Gastrocnemius medialis (tissue), 4 donors: ENCODE measurements at regions not wholly inside any gene's neighbourhood (a gene's known extent, or its start where the extent isn't known, plus 50 kb on each side); places are given as distances from the start of the nearest gene placed in this dataset.

Experiments used
- ATAC-seq, 2 donors: fragments of 150-250 bp; one replicate each; pipeline ENCODE4 v1.9.1; 2016
- DNase-seq, 2 donors: peaks; one replicate each; pipeline ENCODE4 v3.0.0-alpha.2; 2019
- H3K27ac ChIP-seq, 4 donors: fragments of 200-600 bp; sonication (generic); 1 replicate in 1 of 4; 2 replicates in 3 of 4; pipeline ENCODE4 v1.5.1; 2016 to 2018; ENCODE audit warnings: mild to moderate bottlenecking in 2 of 4, moderate library complexity in 1 of 4
- H3K27me3 ChIP-seq, 3 donors: fragments of 200-600 bp; sonication (generic) in 2 of 3; 1 replicate in 1 of 3; 2 replicates in 2 of 3; pipeline versions ENCODE4 v1.5.1 to v1.6.0; 2016 to 2019; ENCODE audit warnings: mild to moderate bottlenecking in 1 of 3, moderate library complexity in 1 of 3
- H3K36me3 ChIP-seq, 2 donors: fragments of 200-600 bp; sonication (generic) in 1 of 2; one replicate each; pipeline ENCODE4 v1.5.1; 2017 to 2018
- H3K4me1 ChIP-seq, 2 donors: fragments of 200-600 bp; sonication (generic) in 1 of 2; one replicate each; pipeline ENCODE4 v1.5.1; 2016 to 2017; ENCODE audit warnings: mild to moderate bottlenecking in 2 of 2
- H3K4me3 ChIP-seq, 4 donors: fragments of 200-600 bp; sonication (generic) in 3 of 4; 1 replicate in 1 of 4; 2 replicates in 3 of 4; pipeline ENCODE4 v1.5.1; 2016 to 2019; ENCODE audit warnings: mild to moderate bottlenecking in 2 of 4
- H3K9me3 ChIP-seq, 3 donors: fragments of 200-600 bp; sonication (generic) in 2 of 3; 1 replicate in 1 of 3; 2 replicates in 2 of 3; pipeline ENCODE4 v1.5.1; 2016 to 2019
- POLR2A ChIP-seq, 2 donors: fragments of 450-650 bp; IDR thresholded peaks; one replicate each; pipeline ENCODE4 v1.6.1; 2017; ENCODE audit warnings: antibody characterized with exemption in 2 of 2, mild to moderate bottlenecking in 2 of 2, moderate library complexity in 2 of 2
- in situ Hi-C, 4 donors: fragments of 200-750 bp; cut with MboI; loops; one replicate each; pipeline versions ENCODE4 v1.15.0 to v1.8.0; 2017; ENCODE audit warnings: low sequenced_read_pairs in 4 of 4
- intact Hi-C: fragments of 100-400 bp; cut with DNase I; formaldehyde crosslinking; loops from one replicate; pipeline ENCODE4 v1.15.1; 2023; ENCODE audit warnings: low total_unique reads
- TF ChIP-seq, protein P1 (sequence below), 5 experiments: fragments of 450-650 bp in 3 of 5; fragments of 200-600 bp in 2 of 5; sonication (generic) in 2 of 5; IDR thresholded peaks in 4 of 5; conservative IDR thresholded peaks in 1 of 5; 1 replicate in 4 of 5; 2 replicates in 1 of 5; pipeline ENCODE4 v1.5.1; 2016 to 2019; ENCODE audit warnings: antibody characterized with exemption in 5 of 5, mild to moderate bottlenecking in 3 of 5, moderate library complexity in 3 of 5

- Histone ChIP-seq H3K4me1 (no peaks in the 10 kb centered on the region), H3K9me3 (no peaks in the 10 kb centered on the region), H3K27me3 (no peaks in the 10 kb centered on the region), H3K36me3 (no peaks in the 10 kb centered on the region), H3K4me3 (no peak overlapping the region), H3K27ac (no peak overlapping the region)
- ATAC-seq (no peak), DNase-seq (no peak)
- intact Hi-C loops = no loop called here
- no peak for TF ChIP-seq POLR2A (IDR thresholded peaks at IDR 0.05)
- TF ChIP-seq, protein P1, sequence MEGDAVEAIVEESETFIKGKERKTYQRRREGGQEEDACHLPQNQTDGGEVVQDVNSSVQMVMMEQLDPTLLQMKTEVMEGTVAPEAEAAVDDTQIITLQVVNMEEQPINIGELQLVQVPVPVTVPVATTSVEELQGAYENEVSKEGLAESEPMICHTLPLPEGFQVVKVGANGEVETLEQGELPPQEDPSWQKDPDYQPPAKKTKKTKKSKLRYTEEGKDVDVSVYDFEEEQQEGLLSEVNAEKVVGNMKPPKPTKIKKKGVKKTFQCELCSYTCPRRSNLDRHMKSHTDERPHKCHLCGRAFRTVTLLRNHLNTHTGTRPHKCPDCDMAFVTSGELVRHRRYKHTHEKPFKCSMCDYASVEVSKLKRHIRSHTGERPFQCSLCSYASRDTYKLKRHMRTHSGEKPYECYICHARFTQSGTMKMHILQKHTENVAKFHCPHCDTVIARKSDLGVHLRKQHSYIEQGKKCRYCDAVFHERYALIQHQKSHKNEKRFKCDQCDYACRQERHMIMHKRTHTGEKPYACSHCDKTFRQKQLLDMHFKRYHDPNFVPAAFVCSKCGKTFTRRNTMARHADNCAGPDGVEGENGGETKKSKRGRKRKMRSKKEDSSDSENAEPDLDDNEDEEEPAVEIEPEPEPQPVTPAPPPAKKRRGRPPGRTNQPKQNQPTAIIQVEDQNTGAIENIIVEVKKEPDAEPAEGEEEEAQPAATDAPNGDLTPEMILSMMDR (IDR thresholded peaks at IDR 0.05 in 4 of 5, conservative IDR thresholded peaks at IDR 0.05 in 1 of 5) = no peak
- in situ Hi-C loops = no loop called here
Observed at GRCh38 chr2:145460112-145460511, 940.2 kb upstream of the ZEB2 start.

GRCh38 chr2:145431181-145431951 lies 911.4 kb upstream of the ZEB2 start:
- DNase-seq (no peak), ATAC-seq (no peak)
- Histone ChIP-seq H3K4me1 (no peaks in the 10 kb centered on the region), H3K36me3 (no peaks in the 10 kb centered on the region), H3K27ac (no peak overlapping the region), H3K27me3 (no peaks in the 10 kb centered on the region), H3K4me3 (no peak overlapping the region), H3K9me3 (no peaks in the 10 kb centered on the region)
- in situ Hi-C loops (loop anchor here in 1 of 4 donors (25.0 kb wide), 1 partner anchor 94 kb away; no protein-coding TSS in a partner anchor), intact Hi-C loops (no loop called here)
- TF ChIP-seq POLR2A (IDR thresholded peaks at IDR 0.05) = no peak
- TF ChIP-seq, protein P1 (IDR thresholded peaks at IDR 0.05 in 4 of 5, conservative IDR thresholded peaks at IDR 0.05 in 1 of 5) = no peak

DNA sequence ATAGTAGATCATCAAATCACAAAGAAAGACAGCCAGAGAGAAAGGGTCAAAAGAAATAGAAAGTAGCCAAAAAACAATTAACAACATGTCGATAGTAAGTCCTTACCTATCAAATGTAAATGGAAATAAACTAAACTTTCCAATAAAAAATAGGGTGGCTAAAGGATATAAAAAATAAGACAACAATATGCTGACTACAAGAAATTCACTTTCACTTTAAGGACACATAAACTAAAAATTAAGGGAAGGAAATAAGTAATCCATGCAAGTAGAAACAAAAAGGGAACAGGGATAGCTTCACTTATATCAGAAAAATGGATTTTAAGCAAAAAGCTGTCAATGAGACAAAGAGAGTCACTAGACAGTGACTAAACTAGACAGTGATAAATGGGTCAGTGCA lies 903.9 kb upstream of the ZEB2 start:
- TF ChIP-seq POLR2A (IDR thresholded peaks at IDR 0.05) = no peak
- TF ChIP-seq, protein P1 (IDR thresholded peaks at IDR 0.05 in 4 of 5, conservative IDR thresholded peaks at IDR 0.05 in 1 of 5) = no peak
- intact Hi-C loops (no loop called here), in situ Hi-C loops (no loop called here)
- H3K9me3 ChIP-seq = no peaks in the 10 kb centered on the region
- H3K4me3 ChIP-seq = no peak overlapping the region
- DNase-seq (no peak), ATAC-seq (no peak)
- H3K4me1 ChIP-seq = no peaks in the 10 kb centered on the region
- no peaks in the 10 kb centered on the region for H3K27me3 ChIP-seq
- H3K36me3 ChIP-seq = no peaks in the 10 kb centered on the region
- no peak overlapping the region for H3K27ac ChIP-seq

- ATAC-seq = no peak
- Histone ChIP-seq H3K27ac (no peak overlapping the region), H3K9me3 (no peaks in the 10 kb centered on the region), H3K4me1 (no peaks in the 10 kb centered on the region), H3K27me3 (no peaks in the 10 kb centered on the region), H3K4me3 (no peak overlapping the region), H3K36me3 (no peaks in the 10 kb centered on the region)
- in situ Hi-C loops = no loop called here
- TF ChIP-seq POLR2A (IDR thresholded peaks at IDR 0.05) = no peak
- TF ChIP-seq, protein P1 (IDR thresholded peaks at IDR 0.05 in 4 of 5, conservative IDR thresholded peaks at IDR 0.05 in 1 of 5) = no peak
- intact Hi-C loops = no loop called here
- no peak for DNase-seq
Observed at GRCh38 chr2:145422576-145422975, 902.7 kb upstream of the ZEB2 start.

DNA sequence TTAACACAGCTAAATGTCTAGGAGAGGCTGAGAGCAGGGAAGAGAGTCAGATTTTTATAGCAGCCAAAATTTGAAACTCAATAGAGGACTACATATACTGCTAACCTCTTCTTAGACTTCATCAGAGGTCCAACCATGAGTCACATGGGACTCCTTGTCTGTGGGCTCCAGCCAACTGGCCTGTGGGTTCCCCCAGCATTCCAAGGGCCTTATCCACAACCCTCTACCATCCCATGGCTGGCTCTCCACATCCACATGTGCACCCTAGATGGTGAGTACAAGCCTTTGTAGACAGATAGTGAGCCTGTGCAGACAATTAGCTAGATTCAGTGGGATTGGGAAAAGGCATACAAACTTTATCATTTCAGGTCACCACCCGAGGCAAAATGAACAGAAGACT lies 901.9 kb upstream of the ZEB2 start:
- no peaks in the 10 kb centered on the region for H3K4me1 ChIP-seq
- in situ Hi-C loops (no loop called here), intact Hi-C loops (no loop called here)
- no peak overlapping the region for H3K27ac ChIP-seq
- H3K36me3 ChIP-seq = no peaks in the 10 kb centered on the region
- TF ChIP-seq POLR2A (IDR thresholded peaks at IDR 0.05) = no peak
- TF ChIP-seq, protein P1 (IDR thresholded peaks at IDR 0.05 in 4 of 5, conservative IDR thresholded peaks at IDR 0.05 in 1 of 5) = no peak
- H3K27me3 ChIP-seq = no peaks in the 10 kb centered on the region
- no peaks in the 10 kb centered on the region for H3K9me3 ChIP-seq
- no peak for DNase-seq
- H3K4me3 ChIP-seq = no peak overlapping the region
- ATAC-seq = no peak
